ENCODE measurements at regions not wholly inside any gene's neighbourhood (a gene's known extent, or its start where the extent isn't known, plus 50 kb on each side); places are given as distances from the start of the nearest gene placed in this dataset.
A peak's percentile ranks its signal among the peaks of the same experiment; 100 is the strongest.

DNA sequence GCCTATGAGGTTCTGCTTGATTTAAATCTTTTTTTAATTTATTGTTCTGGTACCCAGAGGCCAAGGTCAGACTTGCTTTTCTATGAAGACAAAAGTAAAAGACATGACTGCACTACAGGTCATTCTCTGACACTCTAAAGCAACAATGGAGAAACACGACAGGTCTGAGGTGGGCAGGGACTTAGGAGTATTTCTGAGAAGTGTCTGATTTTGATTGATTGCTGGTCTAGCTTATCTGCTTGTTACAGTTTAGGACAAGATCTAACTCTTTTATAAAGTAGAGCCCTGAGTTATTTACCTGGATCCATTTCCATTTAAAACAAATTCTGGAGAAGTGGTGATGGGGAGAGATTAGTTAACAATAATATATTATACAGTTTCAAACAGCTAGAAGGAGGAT lies 115.2 kb upstream of the STT3B start:
- H3K9ac ChIP-seq, result no peak overlapping the region
- H3K79me2 ChIP-seq, result no peaks in the 10 kb centered on the region
- no peak for TF ChIP-seq CTCF (IDR thresholded peaks at IDR 0.05)

DNA sequence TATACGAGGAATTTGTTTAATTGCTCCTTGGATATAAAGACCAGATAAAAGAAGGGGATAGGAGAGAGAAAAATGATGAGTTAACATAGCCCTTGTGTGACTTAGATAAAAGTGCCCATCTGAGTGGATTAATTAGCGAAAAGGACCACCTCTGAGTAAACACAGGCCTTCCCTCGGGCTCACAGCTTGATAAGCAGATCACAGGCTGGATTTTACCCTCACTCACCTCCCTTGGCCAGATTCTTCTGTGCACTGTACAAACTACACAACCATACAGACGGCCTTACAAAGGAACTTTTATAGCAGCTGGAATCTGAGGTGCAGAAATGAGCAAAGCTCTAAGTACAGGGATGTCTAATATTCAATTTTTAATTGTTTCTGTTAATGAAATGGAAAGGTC lies 112.4 kb upstream of the STT3B start:
- Histone ChIP-seq H3K4me3 (ENCODE audit: low read depth, low read length) (no peak overlapping the region), H3K27ac (no peak overlapping the region), H3K4me1 (no peaks in the 10 kb centered on the region), H3K79me2 (no peaks in the 10 kb centered on the region), H2AFZ (no peak overlapping the region), H3K36me3 (ENCODE audit: control insufficient read depth, insufficient read depth, low read length) (no peaks in the 10 kb centered on the region), H3K9me3 (ENCODE audit: control insufficient read depth, low read length) (no peaks in the 10 kb centered on the region), H3K9ac (no peak overlapping the region), H3K27me3 (ENCODE audit: control insufficient read depth, insufficient read depth, low read length) (no peaks in the 10 kb centered on the region), H3K4me2 (ENCODE audit: low read length) (no peak overlapping the region)
- no peak for TF ChIP-seq CTCF (IDR thresholded peaks at IDR 0.05)

More for the DNA sequence above, 115.2 kb upstream of the STT3B start:
- H3K4me3 ChIP-seq (ENCODE audit: low read depth, low read length), result no peak overlapping the region
- no peaks in the 10 kb centered on the region for H3K9me3 ChIP-seq (ENCODE audit: control insufficient read depth, low read length)
- no peaks in the 10 kb centered on the region for H3K36me3 ChIP-seq (ENCODE audit: control insufficient read depth, insufficient read depth, low read length)
- no peaks in the 10 kb centered on the region for H3K4me1 ChIP-seq
- H3K4me2 ChIP-seq (ENCODE audit: low read length), result peak overlapping the region; percentile 4
- no peaks in the 10 kb centered on the region for H3K27me3 ChIP-seq (ENCODE audit: control insufficient read depth, insufficient read depth, low read length)
- no peak overlapping the region for H2AFZ ChIP-seq
- H3K27ac ChIP-seq, result no peak overlapping the region

DNA sequence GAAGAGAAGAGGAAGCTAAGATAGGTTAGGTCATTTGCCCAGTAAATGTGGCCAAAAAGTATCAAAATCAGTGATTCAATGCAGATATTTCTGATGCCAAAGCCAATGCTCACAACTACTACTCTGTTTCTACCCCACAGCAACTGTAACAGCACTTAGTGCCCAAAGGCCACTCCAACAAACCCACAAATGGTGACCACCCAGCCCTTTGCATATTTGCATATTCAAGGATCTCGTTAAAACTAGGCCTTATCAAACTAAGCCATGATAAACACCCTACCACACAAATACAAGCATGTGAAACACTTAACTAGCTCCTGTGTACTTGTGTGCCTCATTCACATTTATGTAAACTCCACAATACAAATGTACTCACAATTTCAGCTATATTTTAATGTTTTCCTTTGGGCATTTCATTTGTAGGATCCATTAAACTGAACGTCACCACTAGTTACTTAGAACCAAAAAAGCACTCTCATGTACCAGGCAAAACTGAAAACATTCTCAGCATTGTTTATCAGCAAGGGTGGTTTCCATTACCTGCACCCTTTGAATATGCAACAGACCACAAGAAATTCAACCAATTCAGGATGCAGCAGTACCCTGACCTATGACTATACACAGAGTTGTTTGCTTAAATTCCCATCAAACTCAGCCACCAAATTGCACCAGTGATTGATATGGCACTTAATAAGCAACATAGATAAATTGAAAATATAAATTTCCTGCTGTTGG lies 111.2 kb upstream of the STT3B start:
- H3K79me2 ChIP-seq, result no peaks in the 10 kb centered on the region

GRCh38 chr3:31422237-31422636 lies 110.5 kb upstream of the STT3B start:
- Histone ChIP-seq H3K9ac (no peak overlapping the region), H3K36me3 (ENCODE audit: control insufficient read depth, insufficient read depth, low read length) (no peaks in the 10 kb centered on the region), H3K27me3 (ENCODE audit: control insufficient read depth, insufficient read depth, low read length) (no peaks in the 10 kb centered on the region), H3K27ac (no peak overlapping the region), H3K9me3 (ENCODE audit: control insufficient read depth, low read length) (no peaks in the 10 kb centered on the region), H3K4me3 (ENCODE audit: low read depth, low read length) (no peak overlapping the region), H3K79me2 (no peaks in the 10 kb centered on the region), H3K4me1 (no peaks in the 10 kb centered on the region), H3K4me2 (ENCODE audit: low read length) (no peak overlapping the region), H2AFZ (no peak overlapping the region)
- TF ChIP-seq CTCF (IDR thresholded peaks at IDR 0.05), result no peak

More for the DNA sequence above, 111.2 kb upstream of the STT3B start:
- Histone ChIP-seq H3K4me2 (ENCODE audit: low read length) (no peak overlapping the region), H3K27ac (no peak overlapping the region), H2AFZ (no peak overlapping the region), H3K4me1 (no peaks in the 10 kb centered on the region), H3K27me3 (ENCODE audit: control insufficient read depth, insufficient read depth, low read length) (no peaks in the 10 kb centered on the region), H3K4me3 (ENCODE audit: low read depth, low read length) (no peak overlapping the region), H3K36me3 (ENCODE audit: control insufficient read depth, insufficient read depth, low read length) (no peaks in the 10 kb centered on the region), H3K9me3 (ENCODE audit: control insufficient read depth, low read length) (no peaks in the 10 kb centered on the region), H3K9ac (no peak overlapping the region)
- TF ChIP-seq CTCF (IDR thresholded peaks at IDR 0.05), result no peak

DNA sequence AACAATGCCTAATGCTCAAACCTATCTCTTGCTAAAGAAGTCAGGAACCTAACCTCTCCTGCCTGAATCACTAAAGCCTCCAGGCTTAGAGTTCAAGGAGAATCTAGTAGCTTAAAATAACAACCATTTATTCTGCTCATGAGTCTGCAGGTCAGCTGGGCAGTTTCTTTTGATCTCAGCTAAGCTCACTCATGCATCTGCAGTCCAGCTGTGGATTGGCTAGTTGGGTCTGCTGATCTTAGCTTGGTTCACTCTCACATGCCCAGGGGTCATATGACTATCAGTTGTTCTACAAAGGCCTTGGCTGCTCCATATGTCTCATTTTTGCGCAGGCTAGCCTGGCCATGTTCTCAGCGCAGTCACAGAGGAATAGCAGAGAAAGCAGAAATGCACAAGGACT lies 109.2 kb upstream of the STT3B start:
- Histone ChIP-seq H3K4me3 (ENCODE audit: low read depth, low read length) (no peak overlapping the region), H3K9me3 (ENCODE audit: control insufficient read depth, low read length) (no peaks in the 10 kb centered on the region), H3K4me1 (no peaks in the 10 kb centered on the region), H3K4me2 (ENCODE audit: low read length) (no peak overlapping the region), H3K27ac (no peak overlapping the region), H3K9ac (no peak overlapping the region), H2AFZ (no peak overlapping the region), H3K79me2 (no peaks in the 10 kb centered on the region), H3K36me3 (ENCODE audit: control insufficient read depth, insufficient read depth, low read length) (no peaks in the 10 kb centered on the region), H3K27me3 (ENCODE audit: control insufficient read depth, insufficient read depth, low read length) (no peaks in the 10 kb centered on the region)
- TF ChIP-seq CTCF (IDR thresholded peaks at IDR 0.05), result no peak

All from parathyroid adenoma (tissue), 2 donors.